ENCODE measurements at regions not wholly inside any gene's neighbourhood (a gene's known extent, or its start where the extent isn't known, plus 50 kb on each side); places are given as distances from the start of the nearest gene placed in this dataset.

DNA sequence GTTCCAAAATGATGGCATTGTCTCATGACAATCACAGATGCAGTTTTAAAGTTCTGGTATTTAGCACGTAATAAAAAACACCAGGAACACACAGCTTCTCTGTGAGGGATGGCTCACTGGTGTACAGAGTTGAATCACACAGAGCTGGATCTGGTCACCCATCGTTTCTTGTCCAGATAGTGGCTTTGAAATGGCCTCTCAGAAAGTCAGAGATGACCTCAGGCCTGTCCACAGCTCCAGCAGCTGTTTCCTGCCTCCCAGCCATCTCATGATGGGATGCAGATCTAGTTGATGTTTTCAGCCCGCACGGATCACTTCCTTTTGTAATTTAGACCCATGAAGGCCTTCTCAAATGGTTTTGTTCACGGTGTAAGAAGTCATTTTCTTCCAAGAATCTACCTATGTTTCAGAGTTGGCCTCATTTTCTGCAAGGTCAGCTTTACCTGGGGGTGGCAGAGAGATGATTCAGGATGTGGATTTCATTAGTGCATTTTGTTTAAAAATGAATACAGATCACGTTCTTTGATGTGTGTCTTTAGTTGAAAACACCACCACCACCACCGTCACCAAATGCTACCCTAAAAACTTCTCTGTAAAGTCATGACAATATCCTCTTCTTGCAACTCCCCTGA is 166.2 kb downstream of the SNX10 start:
- DNase-seq = no peak
- Mint-ChIP-seq H3K4me1 (no peaks in the 10 kb centered on the region), H3K4me3 (no peak overlapping the region), H3K9me3 (no peaks in the 10 kb centered on the region), H3K27me3 (ENCODE audit: insufficient read depth) (peaks cover 5% of the 10 kb centered on the region), H3K27ac (no peak overlapping the region), H3K36me3 (ENCODE audit: low read depth) (no peaks in the 10 kb centered on the region)
- Histone ChIP-seq H3K27ac (ENCODE audit: low read depth, low read length) (no peak overlapping the region), H3K36me3 (ENCODE audit: control insufficient read depth, insufficient read depth, low read length) (no peaks in the 10 kb centered on the region), H3K4me1 (ENCODE audit: control insufficient read depth, insufficient read depth, low read length) (no peaks in the 10 kb centered on the region), H3K4me3 (ENCODE audit: low read length) (no peak overlapping the region), H3K27me3 (ENCODE audit: control insufficient read depth, insufficient read depth, low read length, poor library complexity, severe bottlenecking) (no peaks in the 10 kb centered on the region), H3K9me3 (ENCODE audit: control insufficient read depth, low read length) (no peaks in the 10 kb centered on the region), H3K9ac (ENCODE audit: extremely low read depth, low read length, poor library complexity, severe bottlenecking) (no peak overlapping the region)
- TF ChIP-seq CTCF (conservative IDR thresholded peaks at IDR 0.05) = no peak
- WGBS, 2 experiments (ENCODE audit: insufficient coverage in 1 of 2, insufficient read length in 1 of 2) = 88 to 90% methylated on average over 5 to 7 of the region's 7 CpGs

DNA sequence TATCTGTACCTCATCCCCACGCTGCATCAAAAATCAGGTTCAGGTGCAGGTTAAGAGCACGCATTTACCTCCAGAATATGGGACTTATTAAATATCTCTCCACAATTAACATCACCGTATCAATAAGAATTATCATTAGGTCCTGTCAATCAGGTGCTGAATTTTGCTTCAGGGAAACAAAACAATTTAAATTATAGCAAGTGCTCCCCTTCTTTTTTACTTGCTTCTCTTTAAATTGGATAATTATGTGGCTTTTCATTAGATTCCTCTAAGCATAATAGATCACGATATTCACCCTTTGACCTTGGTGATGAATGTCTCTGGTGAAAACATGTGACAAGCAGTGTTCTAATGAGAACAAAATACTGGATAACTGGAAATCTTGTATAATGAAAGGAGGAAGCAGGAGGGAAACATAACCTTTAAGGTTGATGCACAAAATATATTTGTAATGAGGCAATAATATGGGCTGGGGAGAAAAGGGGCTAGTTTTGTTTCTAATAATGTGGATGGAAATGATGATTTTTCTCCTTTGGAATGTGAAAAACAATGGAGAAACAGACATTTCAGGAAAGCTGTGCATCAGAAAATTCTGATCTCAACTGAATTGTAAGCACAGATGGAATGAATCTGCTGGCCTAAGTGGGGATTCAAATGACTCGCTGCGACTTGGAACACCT is 166.9 kb downstream of the SNX10 start:
- no peak for TF ChIP-seq CTCF (conservative IDR thresholded peaks at IDR 0.05)
- Histone ChIP-seq H3K4me3 (ENCODE audit: low read length) (no peak overlapping the region), H3K9me3 (ENCODE audit: control insufficient read depth, low read length) (no peaks in the 10 kb centered on the region), H3K4me1 (ENCODE audit: control insufficient read depth, insufficient read depth, low read length) (no peaks in the 10 kb centered on the region), H3K27ac (ENCODE audit: low read depth, low read length) (no peak overlapping the region), H3K36me3 (ENCODE audit: control insufficient read depth, insufficient read depth, low read length) (no peaks in the 10 kb centered on the region), H3K27me3 (ENCODE audit: control insufficient read depth, insufficient read depth, low read length, poor library complexity, severe bottlenecking) (no peaks in the 10 kb centered on the region), H3K9ac (ENCODE audit: extremely low read depth, low read length, poor library complexity, severe bottlenecking) (no peak overlapping the region)
- Mint-ChIP-seq H3K36me3 (ENCODE audit: low read depth) (no peaks in the 10 kb centered on the region), H3K4me1 (no peaks in the 10 kb centered on the region), H3K9me3 (no peaks in the 10 kb centered on the region), H3K4me3 (no peak overlapping the region), H3K27ac (no peak overlapping the region), H3K27me3 (ENCODE audit: insufficient read depth) (peaks cover 5% of the 10 kb centered on the region)
- WGBS, 2 experiments (ENCODE audit: insufficient coverage in 1 of 2, insufficient read length in 1 of 2) = 85 to 89% methylated on average over 2 to 6 of the region's 6 CpGs
- DNase-seq = no peak

GRCh38 chr7:26459540-26460193 is 168.0 kb downstream of the SNX10 start:
- no peak for TF ChIP-seq CTCF (conservative IDR thresholded peaks at IDR 0.05)
- 86 to 92% methylated on average over 3 to 5 of the region's 5 CpGs for WGBS, 2 experiments (ENCODE audit: insufficient coverage in 1 of 2, insufficient read length in 1 of 2)
- Mint-ChIP-seq H3K27ac (no peak overlapping the region), H3K9me3 (no peaks in the 10 kb centered on the region), H3K27me3 (ENCODE audit: insufficient read depth) (peaks cover 5% of the 10 kb centered on the region), H3K4me1 (no peaks in the 10 kb centered on the region), H3K4me3 (no peak overlapping the region), H3K36me3 (ENCODE audit: low read depth) (no peaks in the 10 kb centered on the region)
- DNase-seq = no peak
- Histone ChIP-seq H3K36me3 (ENCODE audit: control insufficient read depth, insufficient read depth, low read length) (no peaks in the 10 kb centered on the region), H3K4me3 (ENCODE audit: low read length) (no peak overlapping the region), H3K27ac (ENCODE audit: low read depth, low read length) (no peak overlapping the region), H3K9ac (ENCODE audit: extremely low read depth, low read length, poor library complexity, severe bottlenecking) (no peak overlapping the region), H3K9me3 (ENCODE audit: control insufficient read depth, low read length) (no peaks in the 10 kb centered on the region), H3K27me3 (ENCODE audit: control insufficient read depth, insufficient read depth, low read length, poor library complexity, severe bottlenecking) (no peaks in the 10 kb centered on the region), H3K4me1 (ENCODE audit: control insufficient read depth, insufficient read depth, low read length) (no peaks in the 10 kb centered on the region)
